Mesendoderm (in vitro differentiated cells): ENCODE measurements at regions not wholly inside any gene's neighbourhood (a gene's known extent, or its start where the extent isn't known, plus 50 kb on each side); places are given as distances from the start of the nearest gene placed in this dataset.

Source experiments
- DNase-seq: peaks from one replicate; pipeline ENCODE4 v3.0.0; 2013
- H2AK5ac ChIP-seq: 2 replicates; pipeline ENCODE4 v1.6.1; 2013; ENCODE audit warnings: low read length, inconsistent platforms
- H2BK120ac ChIP-seq: 2 replicates; pipeline ENCODE4 v1.6.1; 2013; ENCODE audit warnings: low read depth, mild to moderate bottlenecking, low read length, moderate library complexity, mixed read lengths
- H2BK15ac ChIP-seq: replicated peaks from 2 replicates; pipeline ENCODE4 v1.6.1; 2013; ENCODE audit warnings: low read depth, mild to moderate bottlenecking, moderate library complexity
- H2BK5ac ChIP-seq: 2 replicates; pipeline ENCODE4 v1.6.1; 2013; ENCODE audit warnings: low read length, inconsistent platforms
- H3K18ac ChIP-seq: 2 replicates; pipeline ENCODE4 v1.6.1; 2013; ENCODE audit warnings: mild to moderate bottlenecking, low read length, mixed read lengths
- H3K23ac ChIP-seq: one replicate; pipeline ENCODE4 v1.6.1; 2013; ENCODE audit warnings: low read length
- H3K27ac ChIP-seq: 2 replicates; pipeline ENCODE4 v1.5.1; 2013; ENCODE audit warnings: low read depth, mild to moderate bottlenecking, inconsistent platforms, low read length, moderate library complexity
- H3K27me3 ChIP-seq: 2 replicates; pipeline ENCODE4 v1.6.1; 2013; ENCODE audit warnings: low read length, control low read depth, mild to moderate bottlenecking, inconsistent platforms; ENCODE audit not compliant: insufficient read depth, poor library complexity
- H3K36me3 ChIP-seq: 2 replicates; pipeline ENCODE4 v1.6.1; 2013; ENCODE audit warnings: low read length, inconsistent platforms; ENCODE audit not compliant: control insufficient read depth, insufficient read depth
- H3K4ac ChIP-seq: one replicate; pipeline ENCODE4 v1.6.1; 2013; ENCODE audit warnings: low read depth, mild to moderate bottlenecking, low read length, moderate library complexity
- H3K4me1 ChIP-seq: 2 replicates; pipeline ENCODE4 v1.6.1; 2013; ENCODE audit warnings: low read depth, low read length, inconsistent platforms; ENCODE audit not compliant: control insufficient read depth
- H3K4me2 ChIP-seq: 2 replicates; pipeline ENCODE4 v1.6.1; 2013; ENCODE audit warnings: low read length
- H3K4me3 ChIP-seq: 2 replicates; pipeline ENCODE4 v1.5.1; 2013; ENCODE audit warnings: mild to moderate bottlenecking, low read length
- H3K56ac ChIP-seq: one replicate; pipeline ENCODE4 v1.6.1; 2013; ENCODE audit warnings: low read length
- H3K79me1 ChIP-seq: 2 replicates; pipeline ENCODE4 v1.6.1; 2013; ENCODE audit warnings: low read length, inconsistent platforms
- H3K79me2 ChIP-seq: 2 replicates; pipeline ENCODE4 v1.6.1; 2013; ENCODE audit warnings: mild to moderate bottlenecking, low read length; ENCODE audit not compliant: control insufficient read depth, insufficient read depth
- H3K9ac ChIP-seq: 2 replicates; pipeline ENCODE4 v1.6.1; 2013; ENCODE audit warnings: low read length, inconsistent platforms
- H4K5ac ChIP-seq: one replicate; pipeline ENCODE4 v1.6.1; 2013; ENCODE audit warnings: low read length
- H4K8ac ChIP-seq: one replicate; pipeline ENCODE4 v1.6.1; 2013; ENCODE audit warnings: low read depth, mild to moderate bottlenecking, control low read depth, low read length, moderate library complexity
- WGBS: extraction: QIAGEN DNeasy Blood & Tissue Kit; methylation state at CpG from one replicate; pipeline ENCODE4 v1.1.7; 2013; ENCODE audit warnings: low lambda C conversion rate, missing lambda C conversion rate; ENCODE audit not compliant: insufficient coverage; ENCODE audit errors: extremely low coverage; 5-methylcytosine and 5-hydroxymethylcytosine counted together

DNA sequence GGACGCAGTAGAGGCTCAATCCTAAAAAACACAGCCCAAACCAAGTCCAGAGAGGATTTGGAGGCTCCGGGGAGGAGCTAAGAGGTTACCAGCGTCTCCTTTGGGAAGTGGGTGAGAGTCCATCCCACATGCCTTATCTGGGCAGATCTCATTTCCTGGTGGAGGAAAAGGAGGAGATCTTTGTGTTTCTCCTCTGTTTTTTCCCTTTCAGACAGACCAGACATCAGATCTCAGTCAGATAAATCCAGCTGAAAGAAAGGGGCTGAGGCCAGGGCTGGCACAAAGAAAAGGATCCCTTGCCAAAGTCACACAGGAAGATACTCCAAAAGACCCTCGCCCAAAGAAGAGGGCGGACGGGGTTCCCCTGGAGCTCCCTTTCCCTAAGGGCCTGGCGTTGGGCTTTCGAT lies 58.3 kb upstream of the COMTD1 start:
- H3K4me1 ChIP-seq, result peaks cover 7% of the 10 kb centered on the region
- no peak overlapping the region for H3K4me2 ChIP-seq
- H3K9ac ChIP-seq, result no peak overlapping the region
- no peak overlapping the region for H2BK120ac ChIP-seq
- H3K79me2 ChIP-seq, result no peaks in the 10 kb centered on the region
- peaks cover 3% of the 10 kb centered on the region for H3K27me3 ChIP-seq
- no peak overlapping the region for H3K4me3 ChIP-seq
- H2AK5ac ChIP-seq, result no peak overlapping the region
- no peak overlapping the region for H4K5ac ChIP-seq
- H3K79me1 ChIP-seq, result no peaks in the 10 kb centered on the region
- no CpG with 5 or more reads among the region's 8 CpGs for WGBS
- H3K23ac ChIP-seq, result no peak overlapping the region
- H3K18ac ChIP-seq, result no peak overlapping the region
- no peak overlapping the region for H3K4ac ChIP-seq
- H2BK15ac ChIP-seq, result no peak overlapping the region
- H3K27ac ChIP-seq, result no peak overlapping the region
- DNase-seq, result peak; percentile 42
- no peak overlapping the region for H2BK5ac ChIP-seq
- H3K36me3 ChIP-seq, result no peaks in the 10 kb centered on the region
- peak overlapping the region; percentile 6 for H3K56ac ChIP-seq
- no peak overlapping the region for H4K8ac ChIP-seq

DNA sequence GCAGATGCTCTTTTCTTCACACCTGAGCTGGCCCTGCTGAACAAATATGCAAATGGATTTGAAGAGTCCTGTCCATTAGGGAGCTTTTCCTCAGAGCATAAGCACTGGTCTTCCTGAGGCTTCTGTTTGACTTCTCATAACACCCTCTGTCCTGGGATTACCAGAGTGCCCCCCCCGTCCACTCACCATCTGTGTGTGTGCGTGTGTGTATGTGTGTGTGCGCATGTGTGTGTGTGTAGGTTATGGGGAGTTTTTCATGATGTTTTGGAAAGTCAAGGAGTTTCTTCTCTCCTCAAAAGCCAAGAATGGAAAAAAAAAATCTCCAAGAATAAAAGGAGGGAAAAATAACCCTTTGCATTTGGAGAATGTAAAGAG lies 57.7 kb upstream of the COMTD1 start:
- H3K9ac ChIP-seq, result no peak overlapping the region
- peaks cover 3% of the 10 kb centered on the region for H3K27me3 ChIP-seq
- DNase-seq, result peak; percentile 5
- H3K4ac ChIP-seq, result no peak overlapping the region
- no peak overlapping the region for H2BK15ac ChIP-seq
- H3K56ac ChIP-seq, result no peak overlapping the region
- H3K23ac ChIP-seq, result no peak overlapping the region
- H2AK5ac ChIP-seq, result no peak overlapping the region
- H3K79me2 ChIP-seq, result no peaks in the 10 kb centered on the region
- no peak overlapping the region for H3K18ac ChIP-seq
- H3K4me3 ChIP-seq, result no peak overlapping the region
- H2BK120ac ChIP-seq, result no peak overlapping the region
- no peaks in the 10 kb centered on the region for H3K36me3 ChIP-seq
- peaks cover 7% of the 10 kb centered on the region for H3K4me1 ChIP-seq
- no peak overlapping the region for H2BK5ac ChIP-seq
- H3K79me1 ChIP-seq, result no peaks in the 10 kb centered on the region
- no peak overlapping the region for H3K4me2 ChIP-seq
- WGBS, result no CpG with 5 or more reads among the region's 3 CpGs
- H4K8ac ChIP-seq, result no peak overlapping the region
- H4K5ac ChIP-seq, result no peak overlapping the region
- no peak overlapping the region for H3K27ac ChIP-seq

- H3K9ac ChIP-seq, result no peak overlapping the region
- no peak overlapping the region for H4K8ac ChIP-seq
- no peak overlapping the region for H3K27ac ChIP-seq
- H3K27me3 ChIP-seq, result peaks cover 3% of the 10 kb centered on the region
- no peak overlapping the region for H3K23ac ChIP-seq
- no peak for DNase-seq
- H3K56ac ChIP-seq, result no peak overlapping the region
- H2BK15ac ChIP-seq, result no peak overlapping the region
- no CpG with 5 or more reads among the region's 10 CpGs for WGBS
- H3K4me2 ChIP-seq, result no peak overlapping the region
- H3K36me3 ChIP-seq, result no peaks in the 10 kb centered on the region
- H3K79me1 ChIP-seq, result no peaks in the 10 kb centered on the region
- no peak overlapping the region for H2BK120ac ChIP-seq
- no peak overlapping the region for H3K4ac ChIP-seq
- no peak overlapping the region for H2BK5ac ChIP-seq
- H3K18ac ChIP-seq, result no peak overlapping the region
- no peak overlapping the region for H2AK5ac ChIP-seq
- H4K5ac ChIP-seq, result no peak overlapping the region
- H3K4me3 ChIP-seq, result no peak overlapping the region
- no peaks in the 10 kb centered on the region for H3K79me2 ChIP-seq
- H3K4me1 ChIP-seq, result peaks cover 7% of the 10 kb centered on the region
Observed at GRCh38 chr10:75292794-75293445, 57.2 kb upstream of the COMTD1 start.

DNA sequence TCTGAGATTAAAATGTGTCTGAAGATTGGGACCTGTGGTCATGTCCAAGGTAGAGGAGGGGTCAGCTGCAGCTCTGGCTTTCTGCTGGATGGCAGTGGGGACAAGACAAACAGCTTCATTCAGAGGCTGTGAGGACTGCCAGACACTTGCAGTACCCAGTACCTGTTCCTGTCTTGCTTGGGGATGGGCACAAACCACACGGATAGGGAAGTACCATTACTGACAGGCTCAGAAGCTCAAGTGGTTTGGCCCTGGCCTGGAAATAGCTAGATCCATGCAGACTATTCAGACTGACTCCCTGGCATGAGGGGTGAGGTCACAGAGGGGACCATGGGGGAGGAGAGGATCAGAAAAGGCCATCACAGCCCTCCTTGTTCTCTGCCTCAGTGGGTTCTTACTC lies 56.0 kb upstream of the COMTD1 start:
- Histone ChIP-seq H4K5ac (no peak overlapping the region), H3K18ac (no peak overlapping the region), H2BK15ac (no peak overlapping the region), H3K36me3 (no peaks in the 10 kb centered on the region), H3K79me2 (no peaks in the 10 kb centered on the region), H3K4me3 (no peak overlapping the region), H4K8ac (no peak overlapping the region), H2AK5ac (no peak overlapping the region), H3K23ac (no peak overlapping the region), H2BK5ac (no peak overlapping the region), H3K4me1 (peaks cover 3% of the 10 kb centered on the region), H3K27me3 (peaks cover 3% of the 10 kb centered on the region), H3K56ac (no peak overlapping the region), H3K4ac (no peak overlapping the region), H3K4me2 (no peak overlapping the region), H3K27ac (no peak overlapping the region), H3K9ac (no peak overlapping the region), H3K79me1 (no peaks in the 10 kb centered on the region), H2BK120ac (no peak overlapping the region)
- no peak for DNase-seq
- WGBS, result no CpG with 5 or more reads among the region's 1 CpG

- no CpG with 5 or more reads among the region's 6 CpGs for WGBS
- Histone ChIP-seq H3K4me1 (no peaks in the 10 kb centered on the region), H2BK5ac (no peak overlapping the region), H2BK120ac (no peak overlapping the region), H3K27me3 (peaks cover 2% of the 10 kb centered on the region), H3K9ac (no peak overlapping the region), H2AK5ac (no peak overlapping the region), H3K4me2 (no peak overlapping the region), H2BK15ac (no peak overlapping the region), H3K18ac (no peak overlapping the region), H3K79me2 (no peaks in the 10 kb centered on the region), H3K23ac (no peak overlapping the region), H3K36me3 (no peaks in the 10 kb centered on the region), H3K79me1 (no peaks in the 10 kb centered on the region), H3K56ac (no peak overlapping the region), H3K4ac (no peak overlapping the region), H4K8ac (no peak overlapping the region), H4K5ac (no peak overlapping the region), H3K27ac (no peak overlapping the region), H3K4me3 (no peak overlapping the region)
- no peak for DNase-seq
Observed at GRCh38 chr10:75288140-75288711, 52.5 kb upstream of the COMTD1 start.

- Histone ChIP-seq H3K18ac (no peak overlapping the region), H2BK5ac (no peak overlapping the region), H3K9ac (no peak overlapping the region), H3K36me3 (no peaks in the 10 kb centered on the region), H2AK5ac (no peak overlapping the region), H3K4me3 (no peak overlapping the region), H3K79me2 (no peaks in the 10 kb centered on the region), H3K56ac (no peak overlapping the region), H3K4ac (no peak overlapping the region), H4K5ac (no peak overlapping the region), H2BK120ac (no peak overlapping the region), H4K8ac (no peak overlapping the region), H2BK15ac (no peak overlapping the region), H3K23ac (no peak overlapping the region), H3K27me3 (peaks cover 2% of the 10 kb centered on the region), H3K4me2 (no peak overlapping the region), H3K79me1 (no peaks in the 10 kb centered on the region), H3K4me1 (no peaks in the 10 kb centered on the region), H3K27ac (no peak overlapping the region)
- DNase-seq, result peak; percentile 30
- no CpG with 5 or more reads among the region's 4 CpGs for WGBS
Observed at GRCh38 chr10:75287697-75288096, 51.9 kb upstream of the COMTD1 start.
